ENCODE measurements at regions not wholly inside any gene's neighbourhood (a gene's known extent, or its start where the extent isn't known, plus 50 kb on each side); places are given as distances from the start of the nearest gene placed in this dataset.

DNA sequence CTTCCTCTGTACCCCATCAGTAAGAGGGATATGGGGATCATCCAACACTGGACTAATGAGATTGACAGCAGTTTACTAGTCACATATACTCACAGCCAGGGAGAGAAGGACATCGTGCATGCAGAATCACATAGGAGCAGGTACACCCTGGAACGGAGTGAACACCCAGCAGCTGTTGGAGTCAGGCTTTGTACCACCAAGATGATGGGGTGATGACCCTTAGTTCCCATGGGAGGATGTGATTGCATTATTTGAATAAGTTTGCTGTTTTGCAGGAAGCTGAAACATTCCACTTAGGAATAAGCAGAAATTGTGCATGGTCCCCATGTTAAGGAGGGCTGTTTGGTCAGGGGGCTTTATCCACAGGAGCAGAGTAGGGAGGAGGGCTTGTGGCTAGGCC lies 482.7 kb upstream of the PDZRN3 start:
- TF ChIP-seq TAF1 (IDR thresholded peaks at IDR 0.05; ENCODE audit: low read depth) = no peak
- TF ChIP-seq, protein P1, sequence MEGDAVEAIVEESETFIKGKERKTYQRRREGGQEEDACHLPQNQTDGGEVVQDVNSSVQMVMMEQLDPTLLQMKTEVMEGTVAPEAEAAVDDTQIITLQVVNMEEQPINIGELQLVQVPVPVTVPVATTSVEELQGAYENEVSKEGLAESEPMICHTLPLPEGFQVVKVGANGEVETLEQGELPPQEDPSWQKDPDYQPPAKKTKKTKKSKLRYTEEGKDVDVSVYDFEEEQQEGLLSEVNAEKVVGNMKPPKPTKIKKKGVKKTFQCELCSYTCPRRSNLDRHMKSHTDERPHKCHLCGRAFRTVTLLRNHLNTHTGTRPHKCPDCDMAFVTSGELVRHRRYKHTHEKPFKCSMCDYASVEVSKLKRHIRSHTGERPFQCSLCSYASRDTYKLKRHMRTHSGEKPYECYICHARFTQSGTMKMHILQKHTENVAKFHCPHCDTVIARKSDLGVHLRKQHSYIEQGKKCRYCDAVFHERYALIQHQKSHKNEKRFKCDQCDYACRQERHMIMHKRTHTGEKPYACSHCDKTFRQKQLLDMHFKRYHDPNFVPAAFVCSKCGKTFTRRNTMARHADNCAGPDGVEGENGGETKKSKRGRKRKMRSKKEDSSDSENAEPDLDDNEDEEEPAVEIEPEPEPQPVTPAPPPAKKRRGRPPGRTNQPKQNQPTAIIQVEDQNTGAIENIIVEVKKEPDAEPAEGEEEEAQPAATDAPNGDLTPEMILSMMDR (IDR thresholded peaks at IDR 0.05; ENCODE audit: poor library complexity, severe bottlenecking) = no peak
- no peak for TF ChIP-seq RAD21 (conservative IDR thresholded peaks at IDR 0.05)
- TF ChIP-seq POLR2AphosphoS5 (IDR thresholded peaks at IDR 0.05) = no peak
- TF ChIP-seq EZH2 (IDR thresholded peaks at IDR 0.05; ENCODE audit: borderline replicate concordance, insufficient read depth, low read length, poor library complexity, severe bottlenecking) = no peak
- TF ChIP-seq MXI1 (conservative IDR thresholded peaks at IDR 0.05; ENCODE audit: poor library complexity, severe bottlenecking) = no peak
- no peak for TF ChIP-seq SMC3 (conservative IDR thresholded peaks at IDR 0.05; ENCODE audit: poor library complexity)
- TF ChIP-seq EP300 (conservative IDR thresholded peaks at IDR 0.05; ENCODE audit: poor library complexity, severe bottlenecking) = no peak
- TF ChIP-seq, protein P2, sequence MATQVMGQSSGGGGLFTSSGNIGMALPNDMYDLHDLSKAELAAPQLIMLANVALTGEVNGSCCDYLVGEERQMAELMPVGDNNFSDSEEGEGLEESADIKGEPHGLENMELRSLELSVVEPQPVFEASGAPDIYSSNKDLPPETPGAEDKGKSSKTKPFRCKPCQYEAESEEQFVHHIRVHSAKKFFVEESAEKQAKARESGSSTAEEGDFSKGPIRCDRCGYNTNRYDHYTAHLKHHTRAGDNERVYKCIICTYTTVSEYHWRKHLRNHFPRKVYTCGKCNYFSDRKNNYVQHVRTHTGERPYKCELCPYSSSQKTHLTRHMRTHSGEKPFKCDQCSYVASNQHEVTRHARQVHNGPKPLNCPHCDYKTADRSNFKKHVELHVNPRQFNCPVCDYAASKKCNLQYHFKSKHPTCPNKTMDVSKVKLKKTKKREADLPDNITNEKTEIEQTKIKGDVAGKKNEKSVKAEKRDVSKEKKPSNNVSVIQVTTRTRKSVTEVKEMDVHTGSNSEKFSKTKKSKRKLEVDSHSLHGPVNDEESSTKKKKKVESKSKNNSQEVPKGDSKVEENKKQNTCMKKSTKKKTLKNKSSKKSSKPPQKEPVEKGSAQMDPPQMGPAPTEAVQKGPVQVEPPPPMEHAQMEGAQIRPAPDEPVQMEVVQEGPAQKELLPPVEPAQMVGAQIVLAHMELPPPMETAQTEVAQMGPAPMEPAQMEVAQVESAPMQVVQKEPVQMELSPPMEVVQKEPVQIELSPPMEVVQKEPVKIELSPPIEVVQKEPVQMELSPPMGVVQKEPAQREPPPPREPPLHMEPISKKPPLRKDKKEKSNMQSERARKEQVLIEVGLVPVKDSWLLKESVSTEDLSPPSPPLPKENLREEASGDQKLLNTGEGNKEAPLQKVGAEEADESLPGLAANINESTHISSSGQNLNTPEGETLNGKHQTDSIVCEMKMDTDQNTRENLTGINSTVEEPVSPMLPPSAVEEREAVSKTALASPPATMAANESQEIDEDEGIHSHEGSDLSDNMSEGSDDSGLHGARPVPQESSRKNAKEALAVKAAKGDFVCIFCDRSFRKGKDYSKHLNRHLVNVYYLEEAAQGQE (IDR thresholded peaks at IDR 0.05; ENCODE audit: borderline replicate concordance) = no peak
